OCI-LY7 (cell line): ENCODE measurements at regions not wholly inside any gene's neighbourhood (a gene's known extent, or its start where the extent isn't known, plus 50 kb on each side); places are given as distances from the start of the nearest gene placed in this dataset.

Source experiments
- BruUV-seq: library from RNA; stranded (reverse); fragments of 400-500 nt; replicated peaks from 2 replicates; lab custom pipeline; 2021; lab: Mats Ljungman, UMichigan
- CTCF ChIA-PET: fragments of 300-600 bp; sonication (Branson Sonifier 250); formaldehyde crosslinking; loops from one replicate; lab custom pipeline; 2022; ENCODE audit warnings: antibody characterized with exemption; ENCODE audit not compliant: unreplicated experiment; lab: Charles Lee
- POLR2A ChIA-PET: fragments of 300-600 bp; sonication (Branson Sonifier 250); formaldehyde crosslinking; loops from one replicate; lab custom pipeline; 2022; ENCODE audit warnings: antibody characterized with exemption; lab: Charles Lee
- DNase-seq: peaks from one replicate; pipeline ENCODE4 v3.0.0-alpha.2; 2015; ENCODE audit warnings: low spot score
- H2AFZ ChIP-seq: fragments of 200-600 bp; sonication (generic), shearing (Covaris generic); 2 replicates; pipeline ENCODE4 v1.6.1; 2014; ENCODE audit warnings: mild to moderate bottlenecking, antibody characterized with exemption, low read length, moderate library complexity
- H3K27ac ChIP-seq: fragments of 200-600 bp; sonication (generic); 2 replicates; pipeline ENCODE4 v1.5.1; 2014; ENCODE audit warnings: mixed run types, low read depth, mild to moderate bottlenecking, moderate library complexity, low read length, inconsistent platforms; ENCODE audit not compliant: poor library complexity, severe bottlenecking
- H3K36me3 ChIP-seq: fragments of 200-600 bp; sonication (generic); 2 replicates; pipeline ENCODE4 v1.6.1; 2014; ENCODE audit warnings: mild to moderate bottlenecking, antibody characterized with exemption, low read length, moderate library complexity, mixed read lengths; ENCODE audit not compliant: insufficient read depth
- H3K4me1 ChIP-seq: fragments of 200-600 bp; sonication (generic); 2 replicates; pipeline ENCODE4 v1.5.1; 2014; ENCODE audit warnings: mild to moderate bottlenecking, low read length; ENCODE audit not compliant: insufficient read depth, poor library complexity, severe bottlenecking
- H3K4me2 ChIP-seq: fragments of 200-600 bp; sonication (generic); 2 replicates; pipeline ENCODE4 v1.6.1; 2014; ENCODE audit warnings: mild to moderate bottlenecking, low read length
- H3K4me3 ChIP-seq: fragments of 200-600 bp; sonication (generic); 2 replicates; pipeline ENCODE4 v1.5.1; 2014; ENCODE audit warnings: mild to moderate bottlenecking, low read depth, low read length; ENCODE audit not compliant: poor library complexity, severe bottlenecking
- H3K79me2 ChIP-seq: fragments of 200-600 bp; sonication (generic); 2 replicates; pipeline ENCODE4 v1.6.1; 2016; ENCODE audit warnings: low read depth, mild to moderate bottlenecking, low read length, moderate library complexity, mixed read lengths; ENCODE audit not compliant: insufficient read depth
- H3K9me2 ChIP-seq: fragments of 200-600 bp; sonication (generic); 2 replicates; pipeline ENCODE4 v1.6.1; 2016; ENCODE audit warnings: mild to moderate bottlenecking, low read length, mixed read lengths; ENCODE audit not compliant: insufficient read depth
- H3K9me3 ChIP-seq: fragments of 200-600 bp; sonication (generic); 2 replicates; pipeline ENCODE4 v1.6.1; 2014; ENCODE audit warnings: mild to moderate bottlenecking, mixed run types, low read length, mixed read lengths
- H4K20me1 ChIP-seq: fragments of 200-600 bp; sonication (generic); 2 replicates; pipeline ENCODE4 v1.6.1; 2014; ENCODE audit warnings: mild to moderate bottlenecking, antibody characterized with exemption, low read length, moderate library complexity, mixed read lengths; ENCODE audit not compliant: insufficient read depth
- CTCF ChIP-seq: fragments of 200-600 bp; sonication (generic); conservative IDR thresholded peaks from 2 replicates; pipeline ENCODE4 v1.5.1; 2014; ENCODE audit warnings: mild to moderate bottlenecking, antibody characterized with exemption, low read length, moderate library complexity, mixed read lengths
- EZH2phosphoT487 ChIP-seq: fragments of 200-600 bp; sonication (generic); IDR thresholded peaks from 2 replicates; pipeline ENCODE4 v1.6.1; 2018; ENCODE audit warnings: low read depth, borderline replicate concordance, mild to moderate bottlenecking, mixed run types, antibody characterized with exemption, low read length, moderate library complexity, mixed read lengths
- intact Hi-C: fragments of 100-400 bp; cut with micrococcal nuclease; formaldehyde crosslinking; loops from one replicate; pipeline ENCODE4 v1.10.0; 2022; ENCODE audit not compliant: unreplicated experiment

DNA sequence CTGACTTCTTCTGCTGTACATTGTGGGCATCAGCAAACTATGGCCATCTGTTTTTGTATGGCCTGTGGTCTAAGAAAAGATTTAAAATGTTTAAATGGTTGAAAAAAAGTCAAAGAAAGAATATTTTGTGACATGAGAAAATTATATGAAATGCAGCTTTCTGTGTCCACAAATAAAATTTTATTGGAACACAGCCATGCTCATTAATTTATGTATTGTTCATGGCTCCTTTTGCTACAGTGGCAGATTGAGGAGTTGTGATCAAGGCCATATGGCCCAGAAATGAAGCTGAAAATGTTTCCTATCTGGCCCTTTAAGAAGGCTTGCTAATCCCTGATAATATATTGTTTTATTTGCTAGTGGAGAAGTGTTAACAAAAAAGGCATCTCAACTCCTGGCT, 162.0 kb downstream of the SLC4A3 start:
- Histone ChIP-seq H3K4me1 (no peaks in the 10 kb centered on the region), H3K79me2 (no peaks in the 10 kb centered on the region), H3K4me3 (no peak overlapping the region), H3K27ac (no peak overlapping the region), H3K36me3 (no peaks in the 10 kb centered on the region), H3K4me2 (no peak overlapping the region), H4K20me1 (no peaks in the 10 kb centered on the region), H3K9me2 (no peaks in the 10 kb centered on the region), H2AFZ (no peak overlapping the region), H3K9me3 (no peaks in the 10 kb centered on the region)
- POLR2A ChIA-PET, result no interaction called here
- TF ChIP-seq EZH2phosphoT487, result no peak
- TF ChIP-seq CTCF, result no peak
- intact Hi-C loops, result no loop called here
- CTCF ChIA-PET, result no interaction called here
- no TSS peak for BruUV-seq
- DNase-seq, result no peak

GRCh38 chr2:219792446-219792845, 165.0 kb downstream of the SLC4A3 start:
- Histone ChIP-seq H3K79me2 (no peaks in the 10 kb centered on the region), H4K20me1 (no peaks in the 10 kb centered on the region), H3K9me3 (no peaks in the 10 kb centered on the region), H3K27ac (no peak overlapping the region), H2AFZ (no peak overlapping the region), H3K9me2 (no peaks in the 10 kb centered on the region), H3K4me2 (no peak overlapping the region), H3K4me3 (no peak overlapping the region), H3K4me1 (no peaks in the 10 kb centered on the region), H3K36me3 (no peaks in the 10 kb centered on the region)
- POLR2A ChIA-PET, result no interaction called here
- TF ChIP-seq EZH2phosphoT487, result no peak
- TF ChIP-seq CTCF, result no peak
- no peak for DNase-seq
- intact Hi-C loops, result no loop called here
- no TSS peak for BruUV-seq
- CTCF ChIA-PET, result no interaction called here

DNA sequence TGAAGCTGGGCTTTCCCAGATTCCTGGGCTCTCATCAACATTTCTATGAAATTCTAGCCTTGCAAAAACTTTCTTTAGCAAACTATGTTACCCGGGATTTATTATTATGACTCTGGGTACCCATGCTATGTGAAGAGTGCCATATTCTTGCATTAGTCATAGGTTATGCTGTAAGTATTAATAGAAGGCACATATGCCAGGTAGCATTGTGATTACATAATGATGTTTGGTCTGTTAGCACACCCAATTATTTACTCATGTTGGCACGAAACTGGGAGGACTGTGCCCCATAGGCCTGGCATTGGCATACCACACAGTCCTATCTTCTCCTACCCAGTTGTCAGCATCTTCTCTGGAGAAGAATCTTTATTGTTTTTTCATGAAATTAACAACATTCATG, 171.0 kb downstream of the SLC4A3 start:
- Histone ChIP-seq H3K4me3 (no peak overlapping the region), H3K4me2 (no peak overlapping the region), H3K9me2 (no peaks in the 10 kb centered on the region), H2AFZ (no peak overlapping the region), H3K27ac (no peak overlapping the region), H3K36me3 (no peaks in the 10 kb centered on the region), H3K4me1 (no peaks in the 10 kb centered on the region), H4K20me1 (no peaks in the 10 kb centered on the region), H3K79me2 (no peaks in the 10 kb centered on the region), H3K9me3 (no peaks in the 10 kb centered on the region)
- ChIA-PET CTCF (no interaction called here), POLR2A (no interaction called here)
- intact Hi-C loops, result no loop called here
- TF ChIP-seq EZH2phosphoT487 (no peak), CTCF (no peak)
- no TSS peak for BruUV-seq
- DNase-seq, result no peak
